SK-N-SH treated with all-trans-retinoic acid at 6 μM for 48 hours (cell line): ENCODE measurements at regions not wholly inside any gene's neighbourhood (a gene's known extent, or its start where the extent isn't known, plus 50 kb on each side); places are given as distances from the start of the nearest gene placed in this dataset.

ENCODE experiments used
- ATAC-seq: fragments of 200-7000 bp; cut with Tn5 transposase; 3 replicates; pipeline ENCODE4 v1.9.1; 2020; ENCODE audit warnings: mild to moderate bottlenecking, moderate library complexity
- ARNTL ChIP-seq: fragments of 450-650 bp; formaldehyde crosslinking; IDR thresholded peaks from 2 replicates; pipeline ENCODE4 v1.5.0; 2020; ENCODE audit warnings: low read depth, mild to moderate bottlenecking, moderate library complexity, borderline replicate concordance
- BACH2 ChIP-seq: fragments of 250-450 bp; sonication (Bioruptor Pico); IDR thresholded peaks from 2 replicates; pipeline ENCODE4 v1.9.0; 2021; ENCODE audit warnings: mild to moderate bottlenecking, borderline replicate concordance
- CSDC2 ChIP-seq: fragments of 250-450 bp; sonication (Bioruptor Pico); IDR thresholded peaks from 2 replicates; pipeline ENCODE4 v1.5.0; 2020; ENCODE audit warnings: mild to moderate bottlenecking, moderate library complexity
- ESRRG ChIP-seq: fragments of 250-450 bp; sonication (Bioruptor Pico); IDR thresholded peaks from 2 replicates; pipeline ENCODE4 v1.6.1; 2021; ENCODE audit warnings: mild to moderate bottlenecking
- ISL1 ChIP-seq: fragments of 250-450 bp; sonication (Bioruptor Pico); IDR thresholded peaks from 2 replicates; pipeline ENCODE4 v2.1.2; 2022; ENCODE audit warnings: mild to moderate bottlenecking, moderate library complexity
- OSR1 ChIP-seq: fragments of 250-450 bp; sonication (Bioruptor Pico); IDR thresholded peaks from 2 replicates; pipeline ENCODE4 v1.8.0; 2022; ENCODE audit warnings: moderate library complexity, mild to moderate bottlenecking, inconsistent platforms
- PPARA ChIP-seq: fragments of 250-450 bp; sonication (Bioruptor Pico); IDR thresholded peaks from 2 replicates; pipeline ENCODE4 v1.5.0; 2020; ENCODE audit warnings: mild to moderate bottlenecking, borderline replicate concordance
- RARB ChIP-seq: fragments of 250-450 bp; sonication (Bioruptor Pico); IDR thresholded peaks from 2 replicates; pipeline ENCODE4 v1.8.0; 2021; ENCODE audit warnings: mild to moderate bottlenecking, moderate library complexity
- SNAI2 ChIP-seq: fragments of 250-450 bp; sonication (Bioruptor Pico); IDR thresholded peaks from 2 replicates; pipeline ENCODE4 v1.5.0; 2020; ENCODE audit warnings: mild to moderate bottlenecking, moderate library complexity
- TSHZ2 ChIP-seq: fragments of 250-450 bp; sonication (Bioruptor Pico); IDR thresholded peaks from 2 replicates; pipeline ENCODE4 v1.5.0; 2020; ENCODE audit warnings: mild to moderate bottlenecking, moderate library complexity
- ZC3H10 ChIP-seq: fragments of 250-450 bp; sonication (Bioruptor Pico); IDR thresholded peaks from 2 replicates; pipeline ENCODE4 v1.5.1; 2021; ENCODE audit warnings: mild to moderate bottlenecking, moderate library complexity
- ZFP30 ChIP-seq: fragments of 450-650 bp; formaldehyde crosslinking; IDR thresholded peaks from 2 replicates; pipeline ENCODE4 v1.5.0; 2022; ENCODE audit warnings: mild to moderate bottlenecking, moderate library complexity
- ZNF565 ChIP-seq: fragments of 450-650 bp; formaldehyde crosslinking; conservative IDR thresholded peaks from 2 replicates; pipeline ENCODE4 v1.5.0; 2020; ENCODE audit warnings: low read depth, mild to moderate bottlenecking, moderate library complexity
- TF ChIP-seq, protein P1 (sequence below): fragments of 250-450 bp; sonication (Bioruptor Pico); IDR thresholded peaks from 2 replicates; pipeline ENCODE4 v1.5.1; 2021; ENCODE audit warnings: mild to moderate bottlenecking, moderate library complexity
- TF ChIP-seq, protein P2 (sequence below): fragments of 250-450 bp; sonication (Bioruptor Pico); IDR thresholded peaks from 2 replicates; pipeline ENCODE4 v1.8.0; 2020; ENCODE audit warnings: mild to moderate bottlenecking, moderate library complexity, borderline replicate concordance
- TF ChIP-seq, protein P3 (sequence below): fragments of 250-450 bp; sonication (Bioruptor Pico); IDR thresholded peaks from 2 replicates; pipeline ENCODE4 v1.8.0; 2021; ENCODE audit warnings: low read depth, mild to moderate bottlenecking, moderate library complexity, borderline replicate concordance

DNA sequence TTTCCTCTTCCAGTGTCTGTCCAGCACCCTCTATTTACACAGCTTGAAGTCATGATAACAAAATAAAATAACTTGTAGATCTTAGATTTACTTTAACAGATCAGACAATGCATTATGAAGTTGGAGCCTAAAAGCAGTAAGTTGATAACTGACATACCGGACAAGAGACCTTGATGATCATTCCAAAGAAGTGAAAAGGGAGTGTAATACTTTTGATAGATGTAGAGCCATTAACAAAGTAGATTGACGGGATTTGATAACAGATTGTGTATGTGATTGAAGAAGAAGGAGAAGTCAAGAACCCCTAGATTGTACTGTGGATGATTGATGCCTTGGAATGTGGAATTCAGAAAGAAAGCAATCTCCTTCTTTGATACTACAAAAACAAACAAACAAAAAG, 403.8 kb upstream of the MGAT4C start:
- ATAC-seq = no peak
- TF ChIP-seq ESRRG (CRISPR knock-in tag) (no peak), ARNTL (no peak), ISL1 (CRISPR knock-in tag) (peak; percentile 11; the same call in 1 of the 2 replicates), PPARA (no peak), SNAI2 (CRISPR knock-in tag) (no peak)
- TF ChIP-seq, protein P1, sequence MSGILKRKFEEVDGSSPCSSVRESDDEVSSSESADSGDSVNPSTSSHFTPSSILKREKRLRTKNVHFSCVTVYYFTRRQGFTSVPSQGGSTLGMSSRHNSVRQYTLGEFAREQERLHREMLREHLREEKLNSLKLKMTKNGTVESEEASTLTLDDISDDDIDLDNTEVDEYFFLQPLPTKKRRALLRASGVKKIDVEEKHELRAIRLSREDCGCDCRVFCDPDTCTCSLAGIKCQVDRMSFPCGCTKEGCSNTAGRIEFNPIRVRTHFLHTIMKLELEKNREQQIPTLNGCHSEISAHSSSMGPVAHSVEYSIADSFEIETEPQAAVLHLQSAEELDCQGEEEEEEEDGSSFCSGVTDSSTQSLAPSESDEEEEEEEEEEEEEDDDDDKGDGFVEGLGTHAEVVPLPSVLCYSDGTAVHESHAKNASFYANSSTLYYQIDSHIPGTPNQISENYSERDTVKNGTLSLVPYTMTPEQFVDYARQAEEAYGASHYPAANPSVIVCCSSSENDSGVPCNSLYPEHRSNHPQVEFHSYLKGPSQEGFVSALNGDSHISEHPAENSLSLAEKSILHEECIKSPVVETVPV (CRISPR knock-in tag) = no peak

- TF ChIP-seq PPARA = no peak
- peak; percentile 62 for TF ChIP-seq ISL1 (CRISPR knock-in tag)
- TF ChIP-seq, all 23 proteins: peak for 1
Observed at GRCh38 chr12:86658303-86658702, 402.1 kb upstream of the MGAT4C start.

GRCh38 chr12:86647800-86648199, 391.6 kb upstream of the MGAT4C start:
- no peak for TF ChIP-seq SNAI2 (CRISPR knock-in tag)
- TF ChIP-seq ARNTL = no peak
- no peak for TF ChIP-seq PPARA
- no peak for TF ChIP-seq OSR1 (CRISPR knock-in tag)
- TF ChIP-seq, protein P1 (CRISPR knock-in tag) = no peak

More at GRCh38 chr12:86658303-86658702, 402.1 kb upstream of the MGAT4C start:
- no peak; the same call in 2 of the 3 replicates for ATAC-seq

GRCh38 chr12:86634456-86635410, 378.5 kb upstream of the MGAT4C start:
- TF ChIP-seq BACH2 = no peak
- no peak for TF ChIP-seq CSDC2
- TF ChIP-seq ZNF565 = no peak
- no peak for TF ChIP-seq ZC3H10
- no peak for TF ChIP-seq ESRRG (CRISPR knock-in tag)
- TF ChIP-seq PPARA = no peak
- TF ChIP-seq, protein P2, sequence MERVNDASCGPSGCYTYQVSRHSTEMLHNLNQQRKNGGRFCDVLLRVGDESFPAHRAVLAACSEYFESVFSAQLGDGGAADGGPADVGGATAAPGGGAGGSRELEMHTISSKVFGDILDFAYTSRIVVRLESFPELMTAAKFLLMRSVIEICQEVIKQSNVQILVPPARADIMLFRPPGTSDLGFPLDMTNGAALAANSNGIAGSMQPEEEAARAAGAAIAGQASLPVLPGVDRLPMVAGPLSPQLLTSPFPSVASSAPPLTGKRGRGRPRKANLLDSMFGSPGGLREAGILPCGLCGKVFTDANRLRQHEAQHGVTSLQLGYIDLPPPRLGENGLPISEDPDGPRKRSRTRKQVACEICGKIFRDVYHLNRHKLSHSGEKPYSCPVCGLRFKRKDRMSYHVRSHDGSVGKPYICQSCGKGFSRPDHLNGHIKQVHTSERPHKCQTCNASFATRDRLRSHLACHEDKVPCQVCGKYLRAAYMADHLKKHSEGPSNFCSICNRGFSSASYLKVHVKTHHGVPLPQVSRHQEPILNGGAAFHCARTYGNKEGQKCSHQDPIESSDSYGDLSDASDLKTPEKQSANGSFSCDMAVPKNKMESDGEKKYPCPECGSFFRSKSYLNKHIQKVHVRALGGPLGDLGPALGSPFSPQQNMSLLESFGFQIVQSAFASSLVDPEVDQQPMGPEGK (CRISPR knock-in tag) = no peak
- no peak for TF ChIP-seq ZFP30 (CRISPR knock-in tag)
- TF ChIP-seq ISL1 (CRISPR knock-in tag) = no peak
- no peak for TF ChIP-seq TSHZ2 (CRISPR knock-in tag)
- TF ChIP-seq, protein P3, sequence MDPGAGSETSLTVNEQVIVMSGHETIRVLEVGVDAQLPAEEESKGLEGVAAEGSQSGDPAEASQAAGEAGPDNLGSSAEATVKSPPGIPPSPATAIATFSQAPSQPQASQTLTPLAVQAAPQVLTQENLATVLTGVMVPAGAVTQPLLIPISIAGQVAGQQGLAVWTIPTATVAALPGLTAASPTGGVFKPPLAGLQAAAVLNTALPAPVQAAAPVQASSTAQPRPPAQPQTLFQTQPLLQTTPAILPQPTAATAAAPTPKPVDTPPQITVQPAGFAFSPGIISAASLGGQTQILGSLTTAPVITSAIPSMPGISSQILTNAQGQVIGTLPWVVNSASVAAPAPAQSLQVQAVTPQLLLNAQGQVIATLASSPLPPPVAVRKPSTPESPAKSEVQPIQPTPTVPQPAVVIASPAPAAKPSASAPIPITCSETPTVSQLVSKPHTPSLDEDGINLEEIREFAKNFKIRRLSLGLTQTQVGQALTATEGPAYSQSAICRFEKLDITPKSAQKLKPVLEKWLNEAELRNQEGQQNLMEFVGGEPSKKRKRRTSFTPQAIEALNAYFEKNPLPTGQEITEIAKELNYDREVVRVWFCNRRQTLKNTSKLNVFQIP = no peak
- TF ChIP-seq, all 23 proteins: peak for 0
- ATAC-seq = no peak

More at GRCh38 chr12:86647800-86648199, 391.6 kb upstream of the MGAT4C start:
- no peak for ATAC-seq

GRCh38 chr12:86627001-86627400, 370.8 kb upstream of the MGAT4C start:
- no peak for ATAC-seq
- TF ChIP-seq CSDC2 (no peak), RARB (CRISPR knock-in tag) (no peak), SNAI2 (CRISPR knock-in tag) (no peak), ARNTL (no peak), TSHZ2 (CRISPR knock-in tag) (no peak)
- TF ChIP-seq, protein P1 (CRISPR knock-in tag) = no peak
